KBM-7 (cell line): ENCODE measurements at regions not wholly inside any gene's neighbourhood (a gene's known extent, or its start where the extent isn't known, plus 50 kb on each side); places are given as distances from the start of the nearest gene placed in this dataset.

Experiments
- DNase-seq: peaks from one replicate; pipeline ENCODE4 v3.0.0-alpha.2; 2015
- in situ Hi-C: fragments of 300-500 bp; cut with MboI; formaldehyde crosslinking; loops from 2 replicates; pipeline ENCODE4 v1.14.3; 2020; ENCODE audit warnings: low sequenced_read_pairs, low pct_unique_long_range_greater_than_20kb, mixed read lengths

DNA sequence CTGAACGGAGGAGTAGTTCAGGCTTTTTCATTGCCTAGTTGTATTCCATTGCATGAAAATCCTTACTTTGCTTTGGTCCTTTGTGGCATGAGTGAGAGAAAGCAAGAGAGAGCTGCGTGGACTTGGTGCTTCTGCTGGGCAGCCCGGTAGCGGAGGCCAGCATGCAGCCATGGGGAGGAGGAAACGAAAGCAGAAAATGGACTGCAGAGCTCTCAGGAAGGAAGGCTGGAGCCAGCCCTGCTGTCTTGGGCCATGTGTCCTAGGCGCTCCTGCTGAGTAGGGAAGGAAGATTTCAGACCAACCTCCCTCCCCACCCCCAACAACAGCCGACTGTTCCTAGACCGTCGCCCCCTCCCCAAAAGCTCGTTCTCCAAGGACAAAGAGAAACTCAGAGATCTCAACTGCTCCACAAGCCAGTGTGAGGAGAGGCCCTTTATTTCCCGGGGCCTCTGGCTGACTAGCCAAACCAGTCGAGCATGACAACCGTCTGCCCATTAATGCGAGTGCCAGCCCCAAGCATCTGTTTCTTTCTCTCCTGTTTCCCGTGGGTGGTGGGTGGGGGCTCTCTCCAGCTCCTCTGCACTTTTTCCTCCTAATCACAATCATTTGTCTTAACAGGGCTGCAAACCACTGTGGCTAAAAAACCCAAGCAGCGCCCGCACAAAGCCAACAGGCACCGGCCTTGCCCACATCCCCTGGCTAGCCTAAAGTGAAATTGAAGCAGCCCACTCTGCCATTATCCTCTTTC lies 66.8 kb upstream of the FZD7 start:
- in situ Hi-C loops = no loop called here
- DNase-seq = no peak

DNA sequence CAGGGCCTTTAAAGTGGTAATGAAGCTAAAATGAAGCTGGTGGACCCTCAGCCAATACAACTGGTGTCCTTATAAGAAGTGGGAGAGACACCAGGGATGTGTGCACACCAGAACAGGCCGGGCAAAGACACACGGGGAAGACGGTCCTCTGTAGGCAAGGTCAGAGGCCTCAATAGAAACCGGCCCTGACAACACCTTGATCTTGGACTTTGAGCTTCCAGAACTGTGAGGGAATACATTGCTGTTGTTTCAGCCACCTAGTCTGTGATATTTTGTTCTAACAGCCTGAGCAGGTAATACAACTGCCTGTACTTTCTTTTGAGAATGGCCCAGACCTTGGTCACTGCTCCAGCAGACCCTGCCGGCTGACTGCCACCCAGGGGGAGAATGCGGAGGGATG lies 65.6 kb upstream of the FZD7 start:
- DNase-seq = no peak
- in situ Hi-C loops = no loop called here

DNA sequence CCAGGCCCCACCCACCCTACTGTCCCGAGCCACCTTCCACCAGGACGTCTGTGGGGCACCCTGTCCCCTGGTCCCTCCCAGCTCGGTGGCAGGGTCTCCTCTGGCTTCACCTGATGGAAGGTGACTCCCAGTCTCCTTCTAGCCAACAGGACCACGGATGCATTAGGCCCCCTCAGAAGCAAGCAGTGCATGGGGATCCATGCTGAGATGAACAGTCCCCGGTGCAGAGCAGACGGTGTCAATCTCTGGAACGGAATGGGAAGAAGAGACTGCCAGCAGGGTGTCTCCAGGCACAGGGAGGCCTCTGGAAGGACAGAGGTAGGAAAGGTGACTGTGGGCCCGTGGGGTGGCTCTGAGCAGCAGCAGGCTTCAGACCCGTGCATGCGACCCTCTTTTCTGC lies 65.2 kb upstream of the FZD7 start:
- no peak for DNase-seq
- in situ Hi-C loops = no loop called here

DNA sequence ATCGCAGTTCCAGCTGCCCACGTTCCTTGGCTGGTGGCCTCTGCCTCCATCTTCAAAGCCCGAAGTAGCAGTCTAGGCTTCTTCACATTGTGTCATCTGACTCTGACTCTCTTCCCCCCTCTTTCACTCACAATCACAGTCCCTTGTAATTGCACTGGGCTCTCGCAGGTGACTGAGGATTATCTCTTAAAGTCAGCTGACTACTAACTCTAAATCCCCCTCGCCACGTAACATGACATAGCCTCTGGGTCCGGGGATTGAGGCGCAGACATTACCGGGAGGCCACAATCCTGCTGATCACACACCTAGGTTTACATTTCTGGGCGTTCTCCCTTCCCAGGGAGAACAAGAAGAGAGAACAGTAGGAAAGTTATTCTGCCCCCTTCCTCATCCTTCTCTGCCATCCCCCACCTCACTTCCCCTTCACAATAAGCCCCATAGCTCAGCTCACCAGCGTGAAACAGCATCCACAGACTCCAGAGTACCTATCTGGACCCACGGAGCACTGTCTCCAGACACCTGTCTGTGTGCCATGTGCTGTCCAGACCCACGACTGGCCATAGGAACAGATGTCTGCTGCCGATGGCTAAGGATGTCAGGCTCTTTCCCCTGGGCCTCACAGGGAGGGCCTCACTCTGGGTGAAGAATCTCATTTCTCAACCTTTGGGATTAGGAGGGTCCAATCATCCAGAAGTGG lies 64.3 kb upstream of the FZD7 start:
- no peak for DNase-seq
- in situ Hi-C loops = no loop called here

DNA sequence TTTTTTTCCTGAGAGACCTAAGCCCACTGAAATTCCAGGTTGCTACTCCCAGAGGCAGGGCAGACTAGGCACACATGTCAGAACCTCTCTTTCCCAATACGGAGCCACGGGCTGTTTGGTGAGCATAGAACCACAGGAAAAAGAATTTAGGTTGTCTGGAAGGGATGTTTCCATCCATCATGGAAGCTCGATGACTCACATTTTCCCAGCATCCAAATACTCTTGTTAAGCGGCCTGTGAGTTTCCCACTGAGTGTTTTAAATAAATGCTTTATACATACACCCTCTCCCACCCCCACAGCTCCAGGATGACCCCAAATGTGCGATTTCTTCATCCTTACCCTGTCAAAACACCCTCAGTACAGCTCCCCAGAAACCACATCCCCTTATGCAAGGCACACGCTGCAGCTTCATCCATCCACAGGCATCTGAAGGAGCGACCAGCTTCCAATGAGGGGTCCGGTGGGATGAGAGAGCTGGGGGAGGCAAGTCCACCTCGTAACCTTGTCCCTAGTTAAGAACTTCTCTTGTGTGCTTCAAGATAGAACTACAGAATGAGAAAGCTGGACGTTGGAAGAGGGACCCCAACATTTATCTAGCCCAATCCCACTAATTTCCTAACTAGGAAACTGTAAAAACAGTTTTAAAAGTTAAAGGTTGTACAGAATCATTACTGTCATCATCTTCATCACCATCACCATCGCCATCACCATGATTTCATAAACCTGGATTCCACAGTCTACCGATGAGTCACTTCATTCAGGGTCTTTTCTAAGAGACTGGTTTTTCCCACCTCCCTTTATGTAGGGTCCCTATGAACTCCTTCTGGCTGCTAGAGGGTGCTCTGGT lies 63.5 kb upstream of the FZD7 start:
- DNase-seq = no peak
- in situ Hi-C loops = no loop called here

DNA sequence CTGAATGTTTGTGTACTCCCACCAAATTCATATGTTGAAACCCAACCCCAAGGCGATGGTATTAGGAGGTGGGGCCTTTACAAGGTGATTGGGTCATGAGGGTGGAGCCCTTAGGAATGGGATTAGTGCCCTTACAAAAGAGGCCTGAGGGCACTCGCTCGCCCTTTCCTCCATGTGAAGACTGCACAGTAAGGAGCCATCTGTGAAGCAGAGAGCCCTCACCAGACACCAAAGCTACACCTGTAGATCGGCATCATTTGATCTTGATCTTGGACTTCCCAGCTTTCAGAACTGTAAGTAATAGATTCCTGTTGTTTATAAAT lies 62.9 kb upstream of the FZD7 start:
- no peak for DNase-seq
- in situ Hi-C loops = no loop called here

DNA sequence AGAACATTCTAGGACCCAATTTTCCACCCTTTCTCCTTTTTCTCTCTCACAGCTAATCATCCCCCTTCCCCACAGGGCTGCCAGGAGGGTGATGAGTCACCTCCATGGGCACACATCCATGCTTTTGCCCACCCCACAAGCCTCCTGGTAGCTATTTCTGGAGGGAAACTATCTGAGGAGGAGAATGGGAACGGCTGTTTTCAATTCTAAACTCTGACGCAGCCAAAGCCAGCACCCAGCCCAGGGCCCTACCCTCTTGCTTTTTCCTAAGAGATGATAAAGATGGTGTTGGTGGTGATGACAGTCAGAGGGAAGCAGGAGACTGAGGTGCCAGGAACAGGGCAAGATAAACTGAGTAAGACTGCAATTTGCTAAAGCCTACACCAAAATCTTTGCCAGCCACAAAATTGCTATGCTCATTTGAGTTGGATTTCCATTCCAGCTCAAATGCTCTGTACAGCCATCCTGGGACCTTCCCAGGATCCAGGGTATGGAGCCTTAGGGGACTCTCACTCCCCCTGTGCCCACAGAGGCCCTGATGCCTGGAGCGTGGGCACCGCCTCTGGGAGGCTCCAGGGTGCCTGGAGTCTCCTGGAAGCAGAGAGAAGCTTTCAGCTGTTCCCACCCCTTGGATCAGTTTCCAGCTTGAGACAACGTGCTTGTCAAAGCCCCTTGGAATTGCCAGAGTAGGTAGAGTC lies 62.0 kb upstream of the FZD7 start:
- no peak for DNase-seq
- in situ Hi-C loops = no loop called here

DNA sequence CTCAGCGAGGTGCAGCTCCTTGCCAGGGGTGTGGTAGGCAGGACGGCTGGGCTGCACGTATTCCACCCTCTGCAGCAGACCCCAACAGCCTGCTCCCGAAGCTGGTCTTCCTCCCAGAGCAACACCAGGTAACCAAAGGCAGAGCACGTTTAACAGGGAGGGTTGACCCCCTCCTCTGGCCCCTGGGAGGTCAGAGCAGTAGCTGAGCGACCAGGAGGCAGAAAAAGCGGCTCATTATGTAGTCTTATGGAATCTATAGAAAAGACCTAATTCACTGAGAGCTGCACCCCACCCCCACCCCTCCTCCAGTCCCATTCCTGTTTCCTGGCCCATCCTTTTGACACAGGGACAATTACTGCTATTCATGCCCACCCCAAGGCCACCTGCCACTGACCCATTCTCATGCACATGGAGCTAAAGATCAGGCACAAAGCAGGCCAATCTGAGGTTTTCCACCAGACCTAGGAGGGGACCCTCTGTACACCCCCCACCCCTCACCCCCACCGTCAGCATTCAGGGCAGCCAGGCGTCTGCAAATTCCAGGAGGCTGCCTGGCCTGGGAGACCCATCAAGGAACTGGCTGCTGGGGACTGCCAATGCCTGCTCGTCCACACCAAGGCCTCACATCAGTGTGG lies 60.9 kb upstream of the FZD7 start:
- DNase-seq = no peak
- in situ Hi-C loops = no loop called here

DNA sequence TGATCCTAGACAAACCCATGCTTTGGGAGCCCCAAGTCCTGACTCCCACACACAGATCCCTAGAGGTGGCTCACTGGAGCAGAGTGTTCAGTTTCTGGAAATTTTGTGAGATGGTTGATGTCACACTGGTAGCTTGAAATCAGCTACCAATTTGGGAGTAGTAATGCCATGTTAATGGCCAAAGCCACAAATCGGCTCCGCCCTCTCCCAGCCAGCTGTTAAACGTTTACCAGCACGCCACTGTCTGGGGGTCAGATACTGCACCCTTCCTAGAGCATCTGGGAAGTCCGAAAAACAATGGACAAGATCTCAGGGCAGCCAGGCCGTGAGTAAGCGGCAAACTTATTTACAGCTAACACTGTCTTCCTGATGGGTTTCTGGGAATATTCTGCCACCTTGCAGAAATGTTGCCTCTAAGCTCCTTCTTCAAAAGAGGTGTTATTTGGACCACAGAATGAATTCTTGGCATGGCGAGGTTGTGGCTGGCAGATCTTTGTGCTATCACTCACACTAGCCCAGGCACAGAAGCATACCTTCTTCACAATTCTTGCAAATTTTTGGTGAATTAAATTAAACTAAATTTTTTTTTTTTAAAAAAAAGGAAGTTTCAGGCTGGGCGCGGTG lies 60.2 kb upstream of the FZD7 start:
- no peak for DNase-seq
- in situ Hi-C loops = no loop called here

DNA sequence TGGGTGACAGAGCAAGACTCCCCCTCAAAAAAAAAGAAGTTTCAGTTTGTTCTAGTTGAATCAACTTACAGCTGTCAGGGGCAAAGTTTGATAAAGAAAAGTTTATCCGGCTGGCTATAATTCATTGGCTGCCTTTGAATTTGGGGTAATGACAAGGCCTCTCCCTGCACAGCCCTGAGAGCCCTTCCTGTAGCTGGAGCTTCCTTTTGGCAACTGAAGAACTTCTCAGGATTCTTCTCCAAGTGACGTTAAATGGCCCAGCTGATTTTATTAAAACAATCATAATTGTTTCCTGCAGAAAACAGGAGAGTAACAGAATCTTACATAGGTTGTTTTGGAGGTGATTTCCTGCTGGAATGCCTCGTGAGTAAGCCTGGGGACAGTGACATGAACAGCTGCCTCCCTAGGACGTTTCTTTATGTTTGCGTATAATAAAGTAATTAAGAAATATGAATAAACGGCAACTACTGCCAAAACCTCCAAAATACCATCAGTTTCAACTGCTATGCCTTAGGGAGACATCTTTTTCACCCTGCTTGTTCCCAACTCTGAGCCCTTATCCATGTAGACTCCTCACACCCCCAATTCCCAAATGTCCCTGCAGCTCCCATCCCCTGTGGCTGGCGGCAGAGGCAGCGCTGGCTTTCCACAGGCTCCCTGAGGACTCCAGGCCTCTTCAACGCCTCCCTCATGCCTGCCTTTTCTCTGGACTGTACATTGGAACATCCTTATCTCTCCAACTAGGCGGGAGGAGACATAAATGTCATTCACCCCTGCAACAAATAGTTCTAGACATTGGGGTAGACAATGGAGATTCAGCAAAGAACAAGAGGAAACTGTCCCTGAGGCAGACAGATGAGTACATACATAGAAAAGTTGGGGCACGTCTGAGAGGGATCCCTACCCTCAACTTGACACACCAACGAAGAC lies 59.2 kb upstream of the FZD7 start:
- in situ Hi-C loops = no loop called here

DNA sequence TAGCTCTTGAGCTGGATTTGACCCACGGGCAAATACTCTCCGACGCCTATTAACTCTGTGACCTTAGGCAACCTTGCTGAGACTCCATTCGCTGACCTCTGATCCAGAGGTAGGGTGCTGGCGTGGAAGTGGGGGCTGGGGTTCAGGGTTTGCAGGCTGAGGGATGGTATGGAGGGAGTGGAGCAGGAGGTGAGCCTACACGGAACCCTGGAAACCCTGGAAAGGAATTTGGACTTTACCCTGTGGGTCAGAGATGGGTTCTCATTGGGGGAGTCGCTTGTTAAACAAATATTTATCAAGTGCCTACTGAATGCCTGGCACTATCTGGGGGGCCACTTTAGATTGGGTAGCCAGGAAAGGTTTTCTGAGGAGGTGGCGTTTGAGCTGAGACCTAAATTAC lies 58.2 kb upstream of the FZD7 start:
- no peak for DNase-seq
- in situ Hi-C loops = no loop called here

More for the DNA sequence above, 59.2 kb upstream of the FZD7 start:
- DNase-seq = no peak

DNA sequence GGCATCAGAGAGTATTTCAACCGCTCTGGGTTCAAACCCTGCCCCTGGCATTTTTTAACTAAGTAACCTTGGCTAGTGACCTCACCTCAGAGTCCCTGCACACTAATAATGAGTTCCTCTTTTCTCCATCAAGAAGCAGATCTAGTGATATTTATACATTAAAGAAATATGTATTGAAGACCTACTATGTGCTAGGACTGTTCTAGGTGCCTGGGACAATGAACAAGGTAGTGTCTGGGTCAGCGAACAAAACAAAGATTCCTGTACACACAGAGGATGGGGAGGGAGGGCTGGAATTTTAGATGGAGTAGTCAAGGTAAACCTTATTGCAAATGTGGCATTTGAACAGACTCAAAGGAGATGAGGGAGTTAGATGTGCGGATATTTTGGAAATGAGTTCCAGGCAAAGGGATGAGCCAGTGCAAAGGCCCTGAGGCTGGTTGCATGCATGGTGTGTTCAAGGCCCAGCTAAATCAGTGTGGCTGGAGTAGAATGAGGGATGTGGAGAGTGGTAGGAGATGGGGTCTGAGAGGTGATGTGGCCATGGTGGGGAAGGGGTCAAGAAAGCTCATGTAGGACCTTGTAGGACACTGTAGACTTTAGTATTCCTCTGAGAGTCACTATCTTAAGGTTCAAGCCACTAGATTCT lies 57.6 kb upstream of the FZD7 start:
- in situ Hi-C loops = no loop called here
- DNase-seq = no peak

DNA sequence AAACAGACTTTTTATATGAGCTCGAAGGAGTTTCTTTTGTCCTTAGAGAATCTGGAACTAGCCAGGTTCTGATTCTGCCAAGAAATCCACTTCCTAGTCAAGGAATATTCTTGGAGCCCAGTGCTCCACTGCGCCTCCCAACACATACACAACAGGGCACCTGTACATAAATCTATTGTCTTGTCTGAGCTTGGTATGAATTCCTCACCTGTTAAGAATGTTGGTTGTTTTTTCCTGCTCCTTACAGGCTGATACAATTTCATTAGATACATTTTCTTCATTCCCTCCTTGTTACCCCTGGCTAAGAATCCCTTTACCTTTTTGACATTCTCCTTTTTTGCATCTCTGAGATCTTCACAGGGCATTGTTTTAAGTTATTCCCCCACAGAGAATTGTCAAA lies 56.0 kb upstream of the FZD7 start:
- in situ Hi-C loops = no loop called here
- DNase-seq = no peak

DNA sequence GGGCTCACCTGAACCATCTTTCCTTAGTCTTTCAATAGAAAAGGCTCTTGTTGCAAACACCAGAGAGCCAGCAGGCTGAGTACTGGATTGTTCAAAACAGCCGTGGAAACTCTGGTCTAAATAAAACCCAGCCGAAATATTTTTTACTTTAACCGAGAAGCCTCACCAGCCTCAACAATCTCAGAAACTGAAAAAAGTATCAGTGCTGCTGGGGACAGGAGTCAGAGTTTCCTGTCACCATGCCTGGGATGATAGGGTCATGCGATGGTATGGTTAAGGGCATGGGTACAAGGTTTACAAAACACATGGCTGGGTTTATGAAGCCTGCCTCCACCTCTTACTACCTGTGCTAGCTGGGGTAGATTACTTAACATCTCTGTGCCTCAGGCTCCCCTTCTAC lies 55.3 kb upstream of the FZD7 start:
- in situ Hi-C loops = no loop called here
- DNase-seq = no peak

DNA sequence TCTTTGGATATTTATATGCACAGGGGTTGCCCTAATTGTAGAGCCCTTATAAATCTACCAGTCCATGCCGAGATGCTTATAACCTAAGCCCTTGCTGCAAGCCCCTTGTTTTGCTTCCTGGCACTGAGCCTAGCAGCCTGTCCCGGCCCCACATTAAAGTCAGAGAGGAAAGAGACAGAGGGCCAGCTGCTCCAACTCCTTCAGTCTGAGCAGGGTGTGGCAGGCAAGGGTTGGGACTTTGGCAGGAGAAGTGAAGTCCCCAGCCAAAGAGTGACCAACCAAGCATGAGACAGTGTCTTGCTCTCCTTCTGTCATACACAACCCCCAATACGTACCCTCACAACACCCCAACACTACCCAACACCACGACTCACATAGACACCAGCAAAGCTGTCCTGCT lies 54.7 kb upstream of the FZD7 start:
- in situ Hi-C loops = no loop called here
- DNase-seq = no peak

DNA sequence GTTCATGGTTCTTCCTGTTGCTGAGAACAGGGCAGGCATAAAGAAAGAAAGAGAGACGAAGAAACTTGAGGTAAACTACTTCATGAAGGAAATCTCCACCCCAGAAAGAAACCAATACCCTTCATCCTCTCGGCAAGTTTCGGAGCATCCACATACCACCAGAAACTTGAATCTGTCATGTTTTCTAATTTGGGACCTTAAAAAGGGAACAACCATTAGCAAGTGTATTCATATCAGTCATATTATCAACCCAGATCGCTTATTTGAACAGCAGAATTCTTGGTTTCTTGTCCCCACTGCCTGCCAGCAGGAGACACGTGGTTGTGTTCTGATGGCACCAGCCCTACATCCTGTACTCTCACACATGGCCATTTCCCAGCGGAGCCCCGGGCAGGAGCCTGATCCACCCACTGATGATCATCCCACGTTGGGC lies 53.2 kb upstream of the FZD7 start:
- in situ Hi-C loops = no loop called here
- no peak for DNase-seq

DNA sequence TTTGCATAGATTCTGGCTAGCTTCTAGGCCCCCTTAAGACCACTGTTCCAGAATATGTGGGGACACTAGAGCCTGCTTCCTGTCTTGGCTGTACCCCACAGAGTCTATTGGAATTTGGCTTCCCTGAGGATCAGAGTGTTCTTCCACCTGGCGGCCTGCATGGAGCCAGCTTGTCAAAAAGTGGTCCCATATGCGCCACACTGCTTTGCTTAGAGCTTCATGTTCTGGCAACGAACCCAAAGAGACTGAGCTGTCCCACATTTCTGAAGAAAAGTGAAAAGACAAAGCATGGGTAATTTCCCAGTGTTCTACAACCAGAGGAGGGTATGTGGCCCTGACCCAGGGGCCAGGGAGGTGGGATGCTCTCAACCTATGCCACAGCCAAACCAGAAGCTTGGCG lies 52.7 kb upstream of the FZD7 start:
- in situ Hi-C loops = no loop called here
- no peak for DNase-seq
